Heart right ventricle (tissue), 16 donors: ENCODE measurements at regions not wholly inside any gene's neighbourhood (a gene's known extent, or its start where the extent isn't known, plus 50 kb on each side); places are given as distances from the start of the nearest gene placed in this dataset.

Source experiments
- ATAC-seq, 8 donors: fragments of 200-7000 bp; cut with Tn5 transposase; one replicate each; pipeline ENCODE4 v1.9.1; 2020; ENCODE audit warnings: mild to moderate bottlenecking in 8 of 8, moderate library complexity in 8 of 8, moderate number of reproducible peaks in 1 of 8
- DNase-seq, 2 donors: peaks; one replicate each; pipeline ENCODE4 v3.0.0-alpha.2; 2020
- H3K27ac ChIP-seq, 10 donors: fragments of 200-600 bp; sonication (generic) in 2 of 10; one replicate each; pipeline versions ENCODE4 v1.5.0 to v1.8.0; 2020 to 2022; ENCODE audit warnings: mild to moderate bottlenecking in 3 of 10
- H3K27me3 ChIP-seq, 7 donors: fragments of 200-600 bp; one replicate each; pipeline ENCODE4 v1.8.0; 2021 to 2022; ENCODE audit warnings: mild to moderate bottlenecking in 2 of 7
- H3K36me3 ChIP-seq, 9 donors: fragments of 200-600 bp; sonication (generic) in 1 of 9; one replicate each; pipeline versions ENCODE4 v1.5.0 to v1.8.0; 2020 to 2022; ENCODE audit warnings: mild to moderate bottlenecking in 2 of 9
- H3K4me1 ChIP-seq, 9 donors: fragments of 200-600 bp; sonication (generic) in 1 of 9; one replicate each; pipeline versions ENCODE4 v1.5.0 to v1.8.0; 2020 to 2022; ENCODE audit warnings: mild to moderate bottlenecking in 4 of 9
- H3K4me3 ChIP-seq, 10 donors: fragments of 200-600 bp; sonication (generic) in 2 of 10; one replicate each; pipeline versions ENCODE4 v1.5.0 to v1.8.0; 2020 to 2022; ENCODE audit warnings: mild to moderate bottlenecking in 7 of 10, moderate library complexity in 2 of 10
- H3K9me3 ChIP-seq, 11 donors: fragments of 200-600 bp in 10 of 11; sonication (generic) in 2 of 11; one replicate each; pipeline versions ENCODE4 v1.5.0 to v1.8.0; 2013 to 2022; ENCODE audit warnings: mild to moderate bottlenecking in 2 of 11, control low read depth in 1 of 11, moderate library complexity in 1 of 11
- WGBS, 2 donors: extraction: QIAGEN DNeasy Blood & Tissue Kit; methylation state at CpG; one replicate each; pipeline ENCODE4 v1.1.7; 2013; ENCODE audit warnings: inconsistent platforms in 1 of 2; 5-methylcytosine and 5-hydroxymethylcytosine counted together
- intact Hi-C, 10 donors: fragments of 100-400 bp; cut with DNase I; formaldehyde crosslinking; loops; one replicate each; pipeline versions ENCODE4 v1.11.1 to v1.14.2; 2022
- TF ChIP-seq, protein P1 (sequence below), 9 donors: fragments of 200-600 bp; sonication (generic) in 2 of 9; IDR thresholded peaks; one replicate each; pipeline versions ENCODE4 v1.5.0 to v1.8.0; 2021 to 2022; ENCODE audit warnings: antibody characterized with exemption in 9 of 9, mild to moderate bottlenecking in 5 of 9, moderate library complexity in 1 of 9
- donor health status: Arrhythmogenic right ventricular cardiomyopathy.
- donor health status: ischemic (EF 13 %, LVEDD 7.1; RV severe dilation, severe dysfunction).
- donor health status: healthy with polysubstance abuse.
- donor health status: DM: no; HTN: yes; CAD: no.
- donor health status: DM: no; HTN: no; CAD: no.
- donor health status: ischemic (EF 25% LVEDD 6.9; RV normal size, moderate dysfunction).
- donor health status: ischemic (EF 25% LVEDD 5.7; RV mildly dilated, moderate dysfunction).
- donor health status: healthy.
- donor health status: DM: yes; HTN: yes; CAD: no.
- donor health status: Ischemic cardiomyopathy.
- donor health status: ischemic (EF 35%, LVEDD 5.7; RV mildly dilated, moderate dysfunction).
- donor health status: nonischemic (EF 11% LVEDD 7.7; RV severe dilation, severe dysfunction).
- donor health status: DM: yes; HTN: yes; CAD: no.
- donor health status: PGD.
- donor health status: ischemic (EF 29% LVEDD 5.4; RV normal size, mild dysfunction).
- donor health status: nonischemic (EF 23%, LVEDD 6.1; RV moderate dilation, normal function).

DNA sequence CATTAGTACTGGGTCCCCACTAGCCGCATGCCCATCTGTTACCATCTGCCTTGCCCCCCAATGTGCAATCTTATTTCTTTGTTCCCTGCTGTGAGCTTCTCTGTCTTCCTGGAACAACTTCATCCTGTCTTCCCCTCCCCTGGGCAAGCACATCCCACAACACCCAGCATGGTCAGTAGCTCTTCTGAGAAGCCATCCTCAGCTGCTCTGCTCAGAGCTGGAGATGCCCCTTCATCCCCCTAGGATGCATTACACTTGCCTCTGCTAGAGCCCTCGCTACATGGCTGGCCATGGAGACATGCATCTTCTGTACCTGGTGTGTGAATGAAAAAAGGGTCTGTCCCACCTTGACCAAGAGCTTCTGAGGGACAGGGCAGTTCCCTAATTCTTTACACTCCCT, 141.2 kb downstream of the CDC5L start:
- Histone ChIP-seq H3K27me3 (peaks cover 0 to 13% (median 0%) of the 10 kb centered on the region in 7 donors), H3K27ac (no peak overlapping the region), H3K9me3 (peaks cover 0 to 11% (median 0%) of the 10 kb centered on the region in 11 donors), H3K36me3 (no peaks in the 10 kb centered on the region), H3K4me1 (no peaks in the 10 kb centered on the region), H3K4me3 (no peak overlapping the region)
- intact Hi-C loops = no loop called here
- 68 to 72% methylated on average over 2 of the region's 2 CpGs for WGBS, 2 donors
- no peak for ATAC-seq
- DNase-seq = no peak
- TF ChIP-seq, protein P1, sequence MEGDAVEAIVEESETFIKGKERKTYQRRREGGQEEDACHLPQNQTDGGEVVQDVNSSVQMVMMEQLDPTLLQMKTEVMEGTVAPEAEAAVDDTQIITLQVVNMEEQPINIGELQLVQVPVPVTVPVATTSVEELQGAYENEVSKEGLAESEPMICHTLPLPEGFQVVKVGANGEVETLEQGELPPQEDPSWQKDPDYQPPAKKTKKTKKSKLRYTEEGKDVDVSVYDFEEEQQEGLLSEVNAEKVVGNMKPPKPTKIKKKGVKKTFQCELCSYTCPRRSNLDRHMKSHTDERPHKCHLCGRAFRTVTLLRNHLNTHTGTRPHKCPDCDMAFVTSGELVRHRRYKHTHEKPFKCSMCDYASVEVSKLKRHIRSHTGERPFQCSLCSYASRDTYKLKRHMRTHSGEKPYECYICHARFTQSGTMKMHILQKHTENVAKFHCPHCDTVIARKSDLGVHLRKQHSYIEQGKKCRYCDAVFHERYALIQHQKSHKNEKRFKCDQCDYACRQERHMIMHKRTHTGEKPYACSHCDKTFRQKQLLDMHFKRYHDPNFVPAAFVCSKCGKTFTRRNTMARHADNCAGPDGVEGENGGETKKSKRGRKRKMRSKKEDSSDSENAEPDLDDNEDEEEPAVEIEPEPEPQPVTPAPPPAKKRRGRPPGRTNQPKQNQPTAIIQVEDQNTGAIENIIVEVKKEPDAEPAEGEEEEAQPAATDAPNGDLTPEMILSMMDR (IDR thresholded peaks at IDR 0.05) = no peak

- H3K4me1 ChIP-seq = no peaks in the 10 kb centered on the region
- H3K36me3 ChIP-seq = no peaks in the 10 kb centered on the region
- intact Hi-C loops = no loop called here
- ATAC-seq = no peak
- no peak for DNase-seq
- H3K27me3 ChIP-seq = peaks cover 0 to 13% (median 0%) of the 10 kb centered on the region in 7 donors
- H3K4me3 ChIP-seq = no peak overlapping the region
- 58 to 64% methylated on average over 11 of the region's 11 CpGs for WGBS, 2 donors
- no peak overlapping the region for H3K27ac ChIP-seq
- peaks cover 0 to 7% (median 0%) of the 10 kb centered on the region in 11 donors for H3K9me3 ChIP-seq
- TF ChIP-seq, protein P1 (IDR thresholded peaks at IDR 0.05) = no peak
These were observed 141.8 kb downstream of the CDC5L start for GRCh38 chr6:44529146-44529905.

- H3K36me3 ChIP-seq = no peaks in the 10 kb centered on the region
- TF ChIP-seq, protein P1 (IDR thresholded peaks at IDR 0.05) = no peak
- WGBS, 2 donors = 83% methylated on average over 8 of the region's 8 CpGs
- no peaks in the 10 kb centered on the region for H3K4me1 ChIP-seq
- H3K9me3 ChIP-seq = no peaks in the 10 kb centered on the region
- peaks cover 0 to 13% (median 0%) of the 10 kb centered on the region in 7 donors for H3K27me3 ChIP-seq
- ATAC-seq (peak in 7 of 8 donors; percentile 30 to 75 (median 48)), DNase-seq (no peak)
- intact Hi-C loops = no loop called here
- H3K4me3 ChIP-seq = no peak overlapping the region
- H3K27ac ChIP-seq = no peak overlapping the region
These were observed 142.9 kb downstream of the CDC5L start for GRCh38 chr6:44530209-44530909.

DNA sequence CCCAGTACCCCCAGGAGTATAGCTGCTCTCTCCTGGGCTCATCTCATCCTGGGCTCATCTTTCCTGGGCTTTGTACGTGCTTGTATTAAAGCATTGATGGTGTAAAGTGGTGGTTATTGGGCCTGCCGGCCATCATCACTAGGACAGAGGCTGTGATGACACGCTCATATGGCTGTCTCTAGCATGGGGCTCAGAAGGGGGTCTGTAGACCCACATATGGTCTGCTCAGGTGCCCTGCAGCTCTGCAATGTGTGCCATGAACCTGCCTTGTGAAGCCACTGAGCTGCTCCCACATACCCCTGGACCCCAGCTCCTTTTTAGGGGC, 143.4 kb downstream of the CDC5L start:
- H3K27ac ChIP-seq = no peak overlapping the region
- H3K27me3 ChIP-seq = peaks cover 0 to 13% (median 0%) of the 10 kb centered on the region in 7 donors
- peak in 2 of 8 donors; percentile 7 to 22 for ATAC-seq
- TF ChIP-seq, protein P1 (IDR thresholded peaks at IDR 0.05) = no peak
- H3K4me1 ChIP-seq = no peaks in the 10 kb centered on the region
- no peaks in the 10 kb centered on the region for H3K9me3 ChIP-seq
- intact Hi-C loops = no loop called here
- H3K4me3 ChIP-seq = no peak overlapping the region
- no peaks in the 10 kb centered on the region for H3K36me3 ChIP-seq
- WGBS, 2 donors = 91 to 92% methylated on average over 3 of the region's 3 CpGs
- DNase-seq = no peak
